ENCODE measurements at regions not wholly inside any gene's neighbourhood (a gene's known extent, or its start where the extent isn't known, plus 50 kb on each side); places are given as distances from the start of the nearest gene placed in this dataset.
"Not testable (repeated sequence)": the region's sequence is repeated elsewhere in the genome, so short reads cannot be mapped to it uniquely, and the experiment has no call there.

- DNase-seq = no peak
These were observed 88.5 kb upstream of the NFASC start for GRCh38 chr1:204782118-204782700.

- DNase-seq = not testable (repeated sequence)
These were observed 85.6 kb upstream of the NFASC start for GRCh38 chr1:204785023-204785422.

- no peak for DNase-seq
These were observed 82.2 kb upstream of the NFASC start for GRCh38 chr1:204788470-204788869.

GRCh38 chr1:204791453-204792353, 79.0 kb upstream of the NFASC start:
- DNase-seq = peak; percentile 92

- DNase-seq = no peak
These were observed 78.3 kb upstream of the NFASC start for GRCh38 chr1:204792354-204792692.

GRCh38 chr1:204793259-204793914, 77.3 kb upstream of the NFASC start:
- DNase-seq = no peak

GRCh38 chr1:204796886-204797285, 73.8 kb upstream of the NFASC start:
- DNase-seq = not testable (repeated sequence)

- no peak for DNase-seq
These were observed 73.3 kb upstream of the NFASC start for GRCh38 chr1:204797401-204797800.

GRCh38 chr1:204799630-204800029, 71.0 kb upstream of the NFASC start:
- no peak for DNase-seq

- DNase-seq = no peak
These were observed 69.5 kb upstream of the NFASC start for GRCh38 chr1:204801211-204801610.

GRCh38 chr1:204802401-204803175, 68.1 kb upstream of the NFASC start:
- DNase-seq = no peak

- no peak for DNase-seq
These were observed 67.1 kb upstream of the NFASC start for GRCh38 chr1:204803607-204804006.

GRCh38 chr1:204806943-204807687, 63.5 kb upstream of the NFASC start:
- peak; percentile 92 for DNase-seq

- no peak for DNase-seq
These were observed 61.2 kb upstream of the NFASC start for GRCh38 chr1:204809488-204809887.

- DNase-seq = no peak
These were observed 57.8 kb upstream of the NFASC start for GRCh38 chr1:204812842-204813241.

- DNase-seq = no peak
These were observed 57.1 kb upstream of the NFASC start for GRCh38 chr1:204813522-204813921.

GRCh38 chr1:204814166-204814884, 56.3 kb upstream of the NFASC start:
- DNase-seq = no peak

GRCh38 chr1:204817341-204817740, 53.3 kb upstream of the NFASC start:
- no peak for DNase-seq

- DNase-seq = no peak
These were observed 51.7 kb upstream of the NFASC start for GRCh38 chr1:204818998-204819397.

GRCh38 chr1:204819495-204819894, 51.2 kb upstream of the NFASC start:
- DNase-seq = no peak

Measured in activated effector memory CD4-positive, alpha-beta T cell treated with anti-CD3 and anti-CD28 coated beads, Interleukin-2, amount 50 U/mL, for 16 hours (primary cell).